ENCODE measurements at regions not wholly inside any gene's neighbourhood (a gene's known extent, or its start where the extent isn't known, plus 50 kb on each side); places are given as distances from the start of the nearest gene placed in this dataset.

GRCh38 chr6:102150549-102150948, 757.0 kb downstream of the GRIK2 start:
- no peak overlapping the region for H2AFZ ChIP-seq (ENCODE audit: insufficient read depth, low read depth, low read length, poor library complexity, severe bottlenecking)
- WGBS (ENCODE audit: insufficient coverage), result no CpG with 5 or more reads among the region's 2 CpGs
- H3K27ac ChIP-seq (ENCODE audit: low read length in 2 of 2), result no peak overlapping the region
- DNase-seq, result no peak
- POLR2A ChIA-PET, result no interaction called here
- TF ChIP-seq EZH2 (IDR thresholded peaks at IDR 0.05; ENCODE audit: borderline replicate concordance, insufficient read depth, low read depth, low read length, poor library complexity, severe bottlenecking), result no peak
- TF ChIP-seq CTCF (IDR thresholded peaks at IDR 0.05), result no peak
- no peaks in the 10 kb centered on the region for H4K20me1 ChIP-seq (ENCODE audit: control insufficient read depth, insufficient read depth, low read length, poor library complexity, severe bottlenecking)
- Mint-ChIP-seq H3K27ac (no peak overlapping the region), H3K9me3 (ENCODE audit: insufficient read depth) (no peaks in the 10 kb centered on the region), H3K4me3 (no peak overlapping the region), H3K4me1 (no peaks in the 10 kb centered on the region), H3K27me3 (no peaks in the 10 kb centered on the region)
- no peaks in the 10 kb centered on the region for H3K4me1 ChIP-seq (ENCODE audit: control insufficient read depth in 2 of 2, insufficient read depth in 2 of 2, low read length in 2 of 2)
- no peak overlapping the region for H3K4me2 ChIP-seq (replicated peaks; ENCODE audit: low read depth, low read length, poor library complexity, severe bottlenecking)
- peaks cover 0 to 6% (median 0%) of the 10 kb centered on the region in 3 donors for H3K9me3 ChIP-seq (ENCODE audit: control extremely low read depth in 1 of 3, control insufficient read depth in 2 of 3, insufficient read depth in 1 of 3, low read length in 2 of 3)
- no peak for ATAC-seq (ENCODE audit: low read depth)
- no peak overlapping the region for H3K9ac ChIP-seq (ENCODE audit: low read length)
- CTCF ChIA-PET, result no interaction called here
- intact Hi-C loops (cut with micrococcal nuclease), result no loop called here
- no peak overlapping the region for H3K4me3 ChIP-seq (ENCODE audit: control extremely low read depth in 1 of 5, extremely low read depth in 1 of 5, insufficient read depth in 1 of 5, low read depth in 2 of 5, low read length in 4 of 5)
- H3K27me3 ChIP-seq (replicated peaks in 1 of 4; ENCODE audit: control extremely low read depth in 1 of 4, control insufficient read depth in 3 of 4, insufficient read depth in 4 of 4, low read length in 3 of 4), result no peaks in the 10 kb centered on the region
- H3K36me3 ChIP-seq (replicated peaks in 1 of 2; ENCODE audit: control extremely low read depth in 1 of 2, control insufficient read depth in 1 of 2, extremely low read depth in 1 of 2, insufficient read depth in 2 of 2, low read length in 1 of 2), result no peaks in the 10 kb centered on the region
- H3K79me2 ChIP-seq (ENCODE audit: control insufficient read depth, insufficient read depth, low read length), result no peaks in the 10 kb centered on the region

- ATAC-seq (ENCODE audit: low read depth), result no peak
Measured at GRCh38 chr6:102154176-102154575, 760.7 kb downstream of the GRIK2 start.

More at GRCh38 chr6:102154176-102154575, 760.7 kb downstream of the GRIK2 start:
- no peaks in the 10 kb centered on the region for H3K27me3 ChIP-seq (replicated peaks in 1 of 4; ENCODE audit: control extremely low read depth in 1 of 4, control insufficient read depth in 3 of 4, insufficient read depth in 4 of 4, low read length in 3 of 4)
- no peaks in the 10 kb centered on the region for H3K9me3 Mint-ChIP-seq (ENCODE audit: insufficient read depth)
- H3K27me3 Mint-ChIP-seq, result no peaks in the 10 kb centered on the region
- no peaks in the 10 kb centered on the region for H3K79me2 ChIP-seq (ENCODE audit: control insufficient read depth, insufficient read depth, low read length)
- no peak overlapping the region for H3K9ac ChIP-seq (ENCODE audit: low read length)
- CTCF ChIA-PET, result no interaction called here
- H3K4me1 Mint-ChIP-seq, result no peaks in the 10 kb centered on the region
- WGBS (ENCODE audit: insufficient coverage), result 80% methylated on average over 2 of the region's 2 CpGs
- H3K4me3 ChIP-seq (ENCODE audit: control extremely low read depth in 1 of 5, extremely low read depth in 1 of 5, insufficient read depth in 1 of 5, low read depth in 2 of 5, low read length in 4 of 5), result no peak overlapping the region
- no peaks in the 10 kb centered on the region for H4K20me1 ChIP-seq (ENCODE audit: control insufficient read depth, insufficient read depth, low read length, poor library complexity, severe bottlenecking)
- no peak for DNase-seq
- H3K4me3 Mint-ChIP-seq, result no peak overlapping the region
- no peak overlapping the region for H3K4me2 ChIP-seq (replicated peaks; ENCODE audit: low read depth, low read length, poor library complexity, severe bottlenecking)
- POLR2A ChIA-PET, result no interaction called here
- no peak for TF ChIP-seq CTCF (IDR thresholded peaks at IDR 0.05)
- TF ChIP-seq EZH2 (IDR thresholded peaks at IDR 0.05; ENCODE audit: borderline replicate concordance, insufficient read depth, low read depth, low read length, poor library complexity, severe bottlenecking), result no peak
- no peak overlapping the region for H3K27ac Mint-ChIP-seq
- H3K4me1 ChIP-seq (ENCODE audit: control insufficient read depth in 2 of 2, insufficient read depth in 2 of 2, low read length in 2 of 2), result no peaks in the 10 kb centered on the region
- H3K27ac ChIP-seq (ENCODE audit: low read length in 2 of 2), result no peak overlapping the region
- intact Hi-C loops (cut with micrococcal nuclease), result no loop called here
- H3K36me3 ChIP-seq (replicated peaks in 1 of 2; ENCODE audit: control extremely low read depth in 1 of 2, control insufficient read depth in 1 of 2, extremely low read depth in 1 of 2, insufficient read depth in 2 of 2, low read length in 1 of 2), result no peaks in the 10 kb centered on the region
- no peak overlapping the region for H2AFZ ChIP-seq (ENCODE audit: insufficient read depth, low read depth, low read length, poor library complexity, severe bottlenecking)
- H3K9me3 ChIP-seq (ENCODE audit: control extremely low read depth in 1 of 3, control insufficient read depth in 2 of 3, insufficient read depth in 1 of 3, low read length in 2 of 3), result peaks cover 0 to 6% (median 0%) of the 10 kb centered on the region in 3 donors

All from B cell (primary cell).